ENCODE measurements at regions not wholly inside any gene's neighbourhood (a gene's known extent, or its start where the extent isn't known, plus 50 kb on each side); places are given as distances from the start of the nearest gene placed in this dataset.

DNA sequence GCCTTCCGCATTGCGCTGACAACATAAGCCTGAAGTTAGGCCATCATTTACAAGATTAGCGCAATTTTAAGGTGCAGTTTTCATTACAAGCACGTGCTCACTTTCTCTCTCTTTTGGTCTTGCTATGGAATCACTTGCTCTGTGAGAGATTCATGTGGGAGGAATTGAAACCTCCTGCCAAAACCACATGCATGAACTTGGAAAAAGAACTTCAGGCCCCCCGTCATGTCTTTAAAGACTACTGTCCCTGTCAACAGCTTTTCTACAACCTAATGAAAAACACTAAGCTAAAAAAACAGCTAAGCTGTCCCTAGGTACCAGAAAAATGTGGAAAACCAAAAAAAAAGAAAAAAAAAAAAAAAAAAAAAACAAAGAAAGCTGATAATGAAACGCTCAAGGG lies 1707.6 kb upstream of the RAG2 start:
- DNase-seq (ENCODE audit: low spot score), result no peak

DNA sequence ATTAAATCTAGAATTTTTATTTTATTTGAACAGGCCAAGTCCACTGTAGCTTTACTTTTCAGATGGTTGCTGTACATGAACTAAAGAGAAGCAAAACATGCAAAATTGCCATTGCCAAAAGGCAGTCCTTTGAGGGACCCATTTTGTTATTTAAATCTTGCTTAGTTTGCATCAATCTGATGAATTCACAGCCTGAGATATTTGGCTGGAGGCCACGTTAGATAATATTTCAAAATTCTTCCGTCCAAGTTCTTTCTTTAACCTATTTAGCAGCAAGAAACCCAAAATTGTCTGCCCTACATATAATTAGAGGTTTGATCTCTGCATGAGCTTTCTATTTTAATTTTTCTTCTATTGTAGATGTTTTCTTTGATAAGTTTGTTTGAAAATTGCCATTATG lies 1706.9 kb upstream of the RAG2 start:
- DNase-seq (ENCODE audit: low spot score), result no peak

DNA sequence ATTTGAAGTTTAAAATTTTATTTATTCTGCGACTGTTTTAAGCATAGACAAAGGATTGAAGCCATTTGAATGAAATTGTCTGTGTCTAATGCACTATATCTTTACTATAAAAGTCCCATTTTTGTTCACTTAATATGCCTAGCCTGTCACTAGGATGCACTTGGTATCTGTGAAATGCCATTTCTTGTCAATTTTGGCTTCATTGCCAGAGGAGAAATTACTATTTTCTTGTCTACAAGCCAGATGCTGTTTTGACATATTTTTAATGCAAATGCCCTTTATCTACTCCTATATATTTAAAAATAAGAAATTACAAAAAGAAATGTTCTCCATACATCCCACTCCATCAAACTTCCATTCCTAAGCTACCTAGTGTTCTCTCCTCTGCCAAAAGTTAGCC lies 1704.5 kb upstream of the RAG2 start:
- no peak for DNase-seq (ENCODE audit: low spot score)

DNA sequence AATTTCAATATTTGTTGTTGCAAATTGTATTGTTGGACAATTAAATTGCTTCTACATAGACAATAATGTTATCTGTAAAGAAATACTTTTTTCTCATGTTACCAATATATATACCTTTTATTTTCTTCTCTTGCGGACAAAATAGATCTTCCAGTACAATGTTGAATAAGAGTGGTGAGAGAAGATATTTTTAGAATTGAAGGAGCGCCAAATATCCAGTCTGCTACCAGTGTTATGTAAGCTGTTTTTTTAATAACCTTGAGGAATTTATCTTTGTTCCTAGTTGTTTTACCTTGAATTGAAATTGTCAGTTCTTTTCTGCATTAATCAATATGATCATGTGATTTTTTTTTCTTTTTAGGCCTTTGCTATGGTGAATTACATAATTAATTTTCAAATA lies 1702.5 kb upstream of the RAG2 start:
- no peak for DNase-seq (ENCODE audit: low spot score)

DNA sequence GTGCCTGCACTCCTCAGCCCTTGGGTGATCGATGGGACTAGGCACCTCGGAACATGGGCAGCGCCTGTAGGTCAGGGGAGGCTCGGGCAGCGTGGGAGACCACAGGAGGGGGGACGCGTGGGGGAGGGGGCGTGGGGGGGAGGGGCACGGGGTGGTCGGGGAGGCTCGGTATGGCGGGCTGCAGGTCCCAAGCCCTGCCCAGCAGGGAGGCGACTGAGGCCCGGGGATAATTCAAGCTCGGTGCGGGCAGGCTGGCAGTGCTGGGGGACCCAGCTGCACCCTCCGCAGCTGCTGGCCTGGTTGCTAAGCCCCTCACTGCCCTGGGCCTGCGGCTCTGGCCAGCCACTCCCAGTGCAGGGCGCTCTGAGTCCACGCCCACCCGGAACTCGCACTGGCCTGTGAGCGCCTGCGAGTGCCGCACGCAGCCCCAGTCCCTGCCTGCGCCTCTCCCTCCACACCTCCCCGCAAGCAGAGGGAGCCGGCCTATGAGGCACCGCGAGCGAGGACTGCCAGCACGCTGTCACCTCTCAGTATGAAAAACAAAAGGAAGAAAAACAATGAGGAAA lies 1698.3 kb upstream of the RAG2 start:
- DNase-seq (ENCODE audit: low spot score), result no peak

DNA sequence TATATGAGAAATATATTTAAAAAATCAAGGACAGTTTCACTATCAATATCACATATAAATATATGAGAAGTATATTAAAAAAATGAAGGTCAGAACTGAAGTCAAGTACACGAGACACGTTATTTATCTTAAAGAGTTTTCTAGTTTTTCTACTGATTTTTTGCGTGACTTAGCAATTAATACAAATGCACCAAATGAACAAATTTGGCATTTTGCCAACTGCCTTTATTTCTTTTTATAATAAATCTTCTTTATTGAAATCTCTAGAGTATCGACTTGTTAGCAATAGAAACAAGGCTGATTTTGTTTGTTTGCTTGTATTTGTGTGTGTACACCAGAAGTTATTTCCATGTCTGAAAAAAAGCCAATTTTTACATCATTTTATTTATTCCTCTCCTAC lies 1684.7 kb upstream of the RAG2 start:
- DNase-seq (ENCODE audit: low spot score), result no peak

DNA sequence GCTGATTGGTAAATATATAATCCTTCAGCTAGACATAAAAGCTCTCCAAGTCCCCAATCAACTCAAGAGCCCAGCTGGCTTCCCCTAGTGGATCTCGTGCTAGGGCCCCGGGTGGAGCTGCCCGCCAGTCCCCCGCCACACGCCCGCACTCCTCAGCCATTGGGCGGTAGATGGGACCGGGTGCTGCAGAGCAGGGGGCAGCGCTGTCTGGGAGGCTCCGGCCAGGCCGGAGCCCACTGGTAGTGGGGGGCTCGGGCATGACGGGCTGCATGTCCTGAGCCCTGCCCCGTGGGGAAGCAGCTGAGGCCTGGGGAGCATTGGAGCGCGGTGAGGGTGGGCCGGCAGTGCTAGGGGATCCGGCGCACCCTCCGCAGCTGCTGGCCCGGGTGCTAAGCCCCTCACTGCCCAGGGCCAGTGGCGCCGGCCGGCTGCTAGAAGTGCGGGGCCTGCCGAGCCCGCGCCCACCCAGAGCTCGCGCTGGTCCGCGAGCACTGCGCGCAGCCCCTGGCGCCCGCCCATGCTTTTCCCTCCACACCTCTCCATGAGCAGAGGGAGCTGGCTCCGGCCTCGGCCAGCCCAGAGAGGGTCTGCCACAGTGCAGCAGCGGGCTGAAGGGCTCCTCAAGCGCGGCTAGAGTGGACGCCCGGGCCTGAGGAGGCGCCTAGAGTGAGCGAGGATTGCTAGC lies 1680.6 kb upstream of the RAG2 start:
- peak; percentile 80 for DNase-seq (ENCODE audit: low spot score)

DNA sequence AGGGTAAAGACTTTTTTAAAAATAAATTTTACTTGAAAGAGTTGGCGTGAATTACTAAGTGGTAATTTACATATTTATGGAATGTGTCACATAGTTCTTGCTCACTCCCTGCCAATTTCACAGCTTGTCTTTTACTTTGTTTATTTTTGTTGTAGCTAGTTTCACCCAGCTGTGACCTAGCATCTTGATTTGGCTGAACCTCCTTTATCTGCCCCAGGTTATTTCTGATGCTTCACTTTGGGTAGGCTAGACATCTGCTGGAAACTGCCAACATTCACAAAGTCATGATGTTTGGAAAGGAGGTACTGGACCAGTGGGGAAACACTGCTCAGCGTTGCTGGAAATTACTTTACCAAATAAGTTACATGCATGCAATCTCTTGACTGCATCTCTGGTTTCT lies 1676.0 kb upstream of the RAG2 start:
- no peak for DNase-seq (ENCODE audit: low spot score)

DNA sequence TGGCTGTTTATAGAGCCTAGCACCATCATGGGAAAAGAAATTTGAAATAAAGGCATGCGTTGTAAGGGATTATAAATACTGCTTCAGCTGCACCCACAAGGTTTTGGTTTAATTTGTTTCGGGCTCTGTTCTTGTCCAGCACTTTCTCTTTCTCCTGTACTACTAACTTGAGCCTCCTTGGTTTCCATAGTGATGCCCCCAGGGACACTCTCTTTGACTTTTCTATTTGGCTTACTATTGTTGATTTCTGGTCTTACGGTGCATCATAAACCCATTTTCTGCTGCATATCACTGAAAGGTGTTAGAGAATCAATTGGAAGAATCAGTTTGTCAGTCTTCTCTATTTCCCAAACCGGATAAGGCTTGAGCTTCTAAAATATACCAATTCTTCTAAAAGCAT lies 1674.3 kb upstream of the RAG2 start:
- no peak for DNase-seq (ENCODE audit: low spot score)

DNA sequence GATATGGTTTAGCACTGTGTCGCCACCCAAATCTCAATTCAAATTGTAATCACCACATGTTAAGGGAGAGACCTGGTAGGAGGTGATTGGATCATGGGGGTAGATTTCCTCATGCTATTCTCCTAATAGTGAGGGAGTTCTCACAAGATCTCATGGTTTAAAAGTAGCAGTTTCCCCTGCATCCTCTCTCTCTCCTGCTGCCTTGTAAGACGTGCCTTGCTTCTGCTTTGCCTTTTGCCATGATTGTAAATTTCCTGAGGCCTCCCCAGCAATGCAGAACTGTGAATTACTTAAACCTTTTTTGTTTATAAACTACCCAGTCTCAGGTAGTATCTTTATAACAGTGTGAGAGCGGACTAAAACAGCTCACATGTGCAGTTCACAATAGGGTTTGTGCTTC lies 1668.7 kb upstream of the RAG2 start:
- DNase-seq (ENCODE audit: low spot score), result no peak

DNA sequence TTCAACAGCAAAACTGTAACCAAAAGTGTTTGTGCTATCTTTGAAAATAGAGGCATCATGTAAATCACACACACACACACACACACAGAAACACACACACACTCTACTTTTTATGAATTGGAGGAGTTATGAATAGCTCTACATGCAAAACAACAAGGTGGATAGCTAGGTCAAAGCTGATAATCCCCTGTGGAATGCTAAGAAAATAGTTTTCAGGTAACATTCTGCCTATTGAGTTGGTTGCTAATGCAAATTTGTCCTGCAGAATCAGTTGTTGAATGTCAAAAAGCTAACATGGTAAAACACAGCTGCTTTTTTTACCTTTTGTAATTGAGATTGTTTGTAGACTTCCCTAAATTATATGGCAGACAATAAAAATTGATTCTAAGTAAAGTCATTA lies 1658.4 kb upstream of the RAG2 start:
- DNase-seq (ENCODE audit: low spot score), result no peak

DNA sequence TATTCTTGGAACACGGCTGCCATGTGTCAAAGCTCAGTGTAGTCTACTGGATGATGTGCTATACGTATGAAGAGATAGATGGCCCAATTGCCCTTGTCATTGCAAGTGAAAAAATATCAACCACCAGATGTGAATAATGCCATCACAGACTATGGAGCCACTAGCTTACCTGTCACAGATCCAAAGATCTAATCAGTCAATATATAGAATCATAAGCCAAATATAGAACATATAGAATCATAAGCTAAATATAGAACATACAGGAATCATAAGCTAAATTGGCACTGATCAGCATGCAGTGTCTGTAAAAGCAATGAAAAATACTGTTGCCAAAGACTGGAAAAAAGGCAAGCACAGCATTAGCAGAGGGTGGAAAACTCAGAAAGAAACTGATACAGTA lies 1656.9 kb upstream of the RAG2 start:
- DNase-seq (ENCODE audit: low spot score), result no peak

DNA sequence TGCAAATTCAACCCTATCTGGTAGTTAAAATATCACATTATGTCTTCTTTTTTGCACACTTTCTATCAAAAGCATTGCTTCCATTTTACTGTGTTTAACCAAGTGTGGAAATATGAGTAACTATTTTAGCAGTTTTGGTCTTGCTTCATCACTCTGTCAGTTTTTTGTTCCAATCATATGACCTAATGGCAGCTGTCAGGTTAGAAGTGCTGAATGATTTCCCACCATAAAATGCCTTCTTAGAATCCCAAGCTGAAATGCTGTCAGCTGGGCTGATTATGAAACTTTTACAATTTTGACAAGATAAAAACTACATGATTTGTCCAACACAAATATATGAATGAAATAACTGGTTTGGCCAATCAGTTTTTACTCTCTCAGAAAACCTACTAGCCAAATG lies 1654.6 kb upstream of the RAG2 start:
- DNase-seq (ENCODE audit: low spot score), result no peak

DNA sequence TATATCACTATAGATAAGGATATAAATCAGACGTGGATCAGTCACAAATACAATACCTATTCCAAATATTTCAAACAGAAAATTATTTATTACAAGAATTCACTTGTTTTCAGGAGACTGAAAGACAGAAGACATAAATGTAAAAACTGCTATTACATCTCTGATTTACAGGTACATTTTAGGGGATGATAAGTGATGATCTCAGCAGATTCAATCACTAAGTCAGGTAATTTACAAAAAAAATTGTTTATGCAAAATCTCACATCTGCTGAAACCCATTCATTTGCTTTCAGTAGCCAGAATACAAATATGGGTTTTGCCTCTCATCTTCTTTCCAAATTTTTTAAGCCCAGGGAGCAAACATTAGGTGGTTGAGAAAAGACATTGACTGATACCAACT lies 1648.4 kb upstream of the RAG2 start:
- DNase-seq (ENCODE audit: low spot score), result no peak

DNA sequence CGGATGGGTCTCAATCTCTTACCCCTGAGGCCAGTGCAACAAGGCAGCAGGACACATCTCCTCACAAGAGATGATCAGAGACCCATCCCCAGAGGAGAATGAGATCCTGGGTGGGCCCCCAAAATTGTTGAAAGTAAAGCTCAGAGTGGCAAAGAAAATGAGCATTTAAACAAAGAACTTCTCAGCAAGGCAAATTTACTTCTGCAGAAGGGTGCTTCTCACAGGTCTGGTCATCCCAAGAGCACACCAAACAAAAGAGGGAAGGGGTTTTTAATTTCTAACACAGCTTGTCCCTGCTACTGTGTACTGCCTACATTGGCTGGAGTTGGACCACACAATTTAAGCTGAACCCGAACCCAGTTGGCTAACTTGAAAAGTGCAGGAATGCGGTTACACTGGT lies 1628.6 kb upstream of the RAG2 start:
- DNase-seq (ENCODE audit: low spot score), result no peak

DNA sequence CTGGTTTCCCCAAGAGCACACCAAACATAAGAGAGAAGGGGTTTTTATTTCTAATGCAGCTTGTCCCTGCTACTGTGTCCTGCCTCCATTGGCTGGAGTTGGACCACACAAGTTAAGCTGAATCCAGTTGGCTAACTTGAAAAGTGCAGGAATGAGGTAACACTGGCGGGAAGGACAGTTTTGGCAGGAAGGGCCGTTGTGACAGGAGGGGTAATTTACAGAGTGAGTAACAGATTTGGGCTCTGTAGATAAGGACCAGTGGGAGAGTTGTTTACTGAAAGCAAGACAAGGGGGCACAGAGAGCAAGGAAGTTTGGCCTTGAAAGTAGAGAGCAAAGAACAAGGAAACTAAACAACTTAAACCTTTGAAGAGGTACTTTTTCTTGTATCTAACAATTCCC lies 1623.3 kb upstream of the RAG2 start:
- DNase-seq (ENCODE audit: low spot score), result no peak

DNA sequence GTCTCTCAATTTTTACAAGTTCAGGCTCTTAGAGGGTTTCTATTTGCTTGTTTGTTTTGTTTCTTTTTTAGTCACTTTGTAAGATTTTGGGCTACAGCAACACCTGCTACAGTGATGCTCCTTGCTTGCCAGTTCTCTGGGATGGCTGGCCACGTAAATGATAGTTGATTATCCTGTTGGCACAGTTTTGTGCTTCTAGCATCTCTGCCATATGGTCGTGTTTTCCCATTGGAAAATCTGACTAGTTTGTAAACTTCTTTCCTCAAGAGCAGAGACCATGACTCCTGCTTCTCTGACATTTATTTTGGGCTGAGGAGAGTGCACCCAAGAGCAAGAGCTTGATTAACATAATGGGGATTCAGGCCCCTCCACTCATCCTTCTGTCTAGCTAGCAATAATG lies 1621.6 kb upstream of the RAG2 start:
- DNase-seq (ENCODE audit: low spot score), result no peak

DNA sequence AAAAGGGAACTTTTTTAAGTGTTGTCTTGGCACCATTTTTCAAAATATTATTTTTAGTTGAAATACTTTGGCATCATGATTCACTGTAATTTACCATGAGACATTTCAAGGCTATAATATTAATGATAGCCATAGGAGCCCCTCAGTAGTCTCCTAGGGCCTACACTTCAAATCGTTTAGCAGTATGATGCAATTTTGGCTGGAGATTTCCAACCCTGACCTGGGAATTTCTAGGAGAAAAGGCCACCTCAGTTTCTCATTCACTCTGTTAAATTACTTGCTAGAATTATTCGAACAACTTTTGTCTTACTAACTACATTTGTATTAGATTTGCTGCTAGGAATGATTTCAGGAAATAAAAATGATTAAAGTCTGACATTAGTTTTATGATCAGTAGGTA lies 1610.9 kb upstream of the RAG2 start:
- no peak for DNase-seq (ENCODE audit: low spot score)

DNA sequence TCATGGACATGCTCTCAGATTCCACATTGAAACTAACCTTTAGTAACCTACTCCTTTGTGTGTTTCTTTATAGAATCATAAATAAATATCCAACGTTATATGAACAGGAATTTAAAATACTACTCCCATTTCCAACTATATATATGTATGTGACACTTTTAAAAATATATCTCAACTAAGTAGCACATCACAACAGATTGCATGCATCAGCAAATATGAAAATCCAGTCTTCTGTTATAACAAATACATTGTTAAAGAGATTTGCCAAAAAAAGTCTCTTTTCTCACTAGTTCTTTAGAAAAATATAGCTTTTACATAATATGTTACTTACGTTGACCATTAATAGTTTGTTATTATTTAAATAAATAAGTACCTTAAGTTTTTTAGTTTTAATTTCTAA lies 1608.6 kb upstream of the RAG2 start:
- no peak for DNase-seq (ENCODE audit: low spot score)

DNA sequence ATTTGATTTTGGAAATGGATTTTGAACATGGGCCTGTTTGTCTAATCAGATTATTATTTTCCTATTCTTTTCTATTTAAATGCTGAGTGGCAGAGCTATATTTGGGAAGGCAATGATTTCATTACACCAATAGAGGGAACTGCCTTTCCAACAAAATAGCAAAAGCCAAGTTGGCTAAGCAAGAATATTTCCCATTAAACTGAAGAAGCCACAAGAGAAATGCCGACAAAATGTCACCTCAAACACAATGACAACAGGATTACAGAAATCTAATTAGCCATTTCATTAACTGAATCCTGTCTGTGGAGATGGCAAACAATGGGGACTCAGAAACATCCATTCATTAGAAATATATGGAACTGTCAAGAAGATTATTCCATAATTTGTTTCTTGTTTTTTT lies 1593.1 kb upstream of the RAG2 start:
- DNase-seq (ENCODE audit: low spot score), result no peak

DNA sequence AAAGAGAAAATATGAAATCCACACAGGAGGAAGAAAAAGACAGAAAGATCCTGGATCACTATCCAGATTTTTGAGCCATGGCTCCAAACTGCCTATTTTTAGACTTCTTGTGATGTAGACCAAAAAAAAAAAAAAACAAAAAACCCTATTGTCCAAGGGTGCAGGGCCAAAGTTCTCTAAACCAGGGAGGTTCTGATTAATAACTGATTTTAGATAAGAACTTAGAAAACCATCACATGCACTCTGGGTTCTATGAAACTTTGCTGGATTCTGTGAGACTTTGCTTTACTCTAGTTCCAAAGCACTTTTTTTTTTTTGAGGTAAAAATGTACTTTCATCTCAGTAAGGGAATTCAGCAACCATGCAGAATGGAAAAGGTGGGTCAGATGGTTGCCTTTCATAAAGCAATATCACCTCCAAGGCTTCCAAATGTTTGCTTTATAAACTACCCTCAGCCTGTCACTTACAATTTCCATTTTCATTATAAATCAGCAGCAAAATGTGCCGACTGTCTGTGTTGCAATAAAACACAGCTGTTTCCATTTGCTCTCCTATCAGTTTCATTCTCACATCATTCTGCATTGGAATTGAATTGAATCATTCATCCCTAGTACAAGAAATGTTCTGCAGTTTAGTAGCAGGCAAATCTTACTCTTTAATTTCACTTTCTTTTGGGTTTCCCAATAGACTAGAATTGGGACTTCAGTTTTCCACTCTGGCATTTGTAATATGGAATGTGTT lies 1584.3 kb upstream of the RAG2 start:
- DNase-seq (ENCODE audit: low spot score), result no peak

DNA sequence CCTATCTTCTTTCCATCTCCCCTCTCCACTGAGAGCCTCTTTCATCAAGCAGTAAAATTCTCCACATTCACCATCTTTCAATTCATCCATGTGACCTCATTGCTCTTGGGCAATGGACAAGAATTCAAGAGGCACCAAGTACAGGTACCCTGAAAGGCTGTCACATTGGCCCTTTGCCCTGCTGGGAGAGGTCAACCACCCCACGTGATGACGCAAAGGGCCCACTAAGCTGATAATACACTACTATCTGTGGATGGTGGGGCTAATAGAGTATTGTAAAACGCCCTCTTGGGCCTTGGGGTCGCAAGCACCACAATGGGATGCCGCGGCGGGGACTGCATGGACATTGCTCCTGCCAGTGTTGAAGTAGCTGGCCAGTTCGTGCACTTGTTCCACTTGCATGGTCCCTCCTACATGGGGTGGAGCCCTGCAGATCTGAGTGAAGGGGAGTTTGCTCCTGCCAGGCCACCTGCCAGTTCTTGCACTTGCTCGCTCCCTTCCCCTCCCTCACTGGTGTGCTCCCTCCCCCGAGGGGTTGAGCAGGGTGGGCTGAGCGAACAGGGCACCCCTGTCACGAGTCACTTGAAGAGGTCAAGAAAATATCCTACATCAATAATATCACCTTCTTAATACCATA lies 1578.8 kb upstream of the RAG2 start:
- peak; percentile 72 for DNase-seq (ENCODE audit: low spot score)

DNA sequence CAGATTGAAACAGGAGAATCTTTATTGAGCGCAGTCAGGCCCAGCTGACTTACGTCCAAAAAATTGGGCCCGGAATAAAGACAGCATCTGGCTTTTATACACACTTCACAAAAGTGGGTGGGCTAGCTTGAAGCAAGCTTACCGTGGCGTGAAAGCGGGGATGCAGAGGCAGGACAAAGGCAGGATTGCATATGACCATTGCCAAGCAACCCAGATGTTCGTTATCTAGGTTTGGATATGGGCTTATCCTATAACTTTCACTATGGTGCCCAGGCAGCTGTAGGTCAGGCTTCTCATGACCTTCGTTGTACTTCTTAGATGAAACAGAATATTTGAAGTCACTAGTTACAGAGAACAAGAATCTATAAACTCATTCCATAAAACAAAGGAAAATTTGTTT lies 1575.6 kb upstream of the RAG2 start:
- no peak for DNase-seq (ENCODE audit: low spot score)
